ENCODE measurements at regions not wholly inside any gene's neighbourhood (a gene's known extent, or its start where the extent isn't known, plus 50 kb on each side); places are given as distances from the start of the nearest gene placed in this dataset.

GRCh38 chr18:43581936-43582519 lies 304.7 kb upstream of the SYT4 start:
- no peak for TF ChIP-seq CTCF (IDR thresholded peaks at IDR 0.05; ENCODE audit: insufficient read depth, low read length, poor library complexity, severe bottlenecking)
- DNase-seq (ENCODE audit: extremely low read depth, insufficient read length): no peak
- H3K4me3 ChIP-seq (replicated peaks; ENCODE audit: low read depth, low read length): no peak overlapping the region
- H3K27me3 ChIP-seq (replicated peaks; ENCODE audit: control insufficient read depth, insufficient read depth, low read length): no peaks in the 10 kb centered on the region
- H3K36me3 ChIP-seq (ENCODE audit: control insufficient read depth, insufficient read depth, low read length): no peaks in the 10 kb centered on the region

- no peak for DNase-seq (ENCODE audit: extremely low read depth, insufficient read length)
- TF ChIP-seq CTCF (IDR thresholded peaks at IDR 0.05; ENCODE audit: insufficient read depth, low read length, poor library complexity, severe bottlenecking): peak; percentile 61
- Histone ChIP-seq H3K4me3 (replicated peaks; ENCODE audit: low read depth, low read length) (no peak overlapping the region), H3K27me3 (replicated peaks; ENCODE audit: control insufficient read depth, insufficient read depth, low read length) (no peaks in the 10 kb centered on the region), H3K36me3 (ENCODE audit: control insufficient read depth, insufficient read depth, low read length) (no peaks in the 10 kb centered on the region)
These were observed 310.4 kb upstream of the SYT4 start for GRCh38 chr18:43587538-43588153.

- no peak for DNase-seq (ENCODE audit: extremely low read depth, insufficient read length)
- Histone ChIP-seq H3K36me3 (ENCODE audit: control insufficient read depth, insufficient read depth, low read length) (no peaks in the 10 kb centered on the region), H3K4me3 (replicated peaks; ENCODE audit: low read depth, low read length) (no peak overlapping the region), H3K27me3 (replicated peaks; ENCODE audit: control insufficient read depth, insufficient read depth, low read length) (no peaks in the 10 kb centered on the region)
- TF ChIP-seq CTCF (IDR thresholded peaks at IDR 0.05; ENCODE audit: insufficient read depth, low read length, poor library complexity, severe bottlenecking): no peak
These were observed 311.5 kb upstream of the SYT4 start for GRCh38 chr18:43588838-43589237.

- Histone ChIP-seq H3K4me3 (replicated peaks; ENCODE audit: low read depth, low read length) (no peak overlapping the region), H3K36me3 (ENCODE audit: control insufficient read depth, insufficient read depth, low read length) (no peaks in the 10 kb centered on the region), H3K27me3 (replicated peaks; ENCODE audit: control insufficient read depth, insufficient read depth, low read length) (no peaks in the 10 kb centered on the region)
- no peak for TF ChIP-seq CTCF (IDR thresholded peaks at IDR 0.05; ENCODE audit: insufficient read depth, low read length, poor library complexity, severe bottlenecking)
- DNase-seq (ENCODE audit: extremely low read depth, insufficient read length): no peak
These were observed 312.4 kb upstream of the SYT4 start for GRCh38 chr18:43589611-43590151.

DNA sequence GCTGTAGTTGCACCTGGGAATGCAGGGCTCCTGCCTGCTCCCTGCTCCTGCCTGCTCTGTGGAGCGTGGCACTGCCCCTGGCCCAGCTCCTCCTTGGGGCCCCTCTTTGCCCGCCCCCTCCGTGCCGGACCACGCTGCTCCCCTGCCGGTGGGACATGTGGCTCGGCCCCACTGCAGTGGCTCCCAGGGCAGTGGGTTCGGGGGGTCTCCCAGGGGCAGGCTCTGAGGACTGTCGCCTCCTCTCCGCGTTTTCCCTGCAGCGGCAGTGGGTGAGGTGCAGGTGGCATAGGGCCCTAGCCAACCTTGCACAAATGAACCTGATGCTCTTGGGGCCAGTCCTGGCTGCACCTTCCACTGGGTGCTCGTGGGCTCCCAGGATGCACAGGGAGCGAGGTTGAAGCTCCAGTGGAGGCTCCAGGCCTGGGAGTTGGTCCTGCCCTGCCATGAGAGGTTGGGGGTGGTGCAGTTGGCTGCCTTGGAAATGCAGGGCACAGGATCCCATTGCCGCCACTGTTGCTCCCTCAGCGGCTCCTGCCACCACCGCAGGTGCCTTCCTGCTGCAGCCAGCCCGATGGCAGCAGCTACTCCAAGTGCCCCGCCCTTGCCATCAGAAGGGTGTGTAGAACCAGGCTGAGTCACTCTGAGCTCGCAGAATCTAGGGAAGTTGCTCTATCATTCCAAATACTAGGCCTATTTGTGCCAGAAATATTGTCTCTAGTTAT lies 313.1 kb upstream of the SYT4 start:
- DNase-seq (ENCODE audit: extremely low read depth, insufficient read length): no peak
- TF ChIP-seq CTCF (IDR thresholded peaks at IDR 0.05; ENCODE audit: insufficient read depth, low read length, poor library complexity, severe bottlenecking): no peak
- no peaks in the 10 kb centered on the region for H3K27me3 ChIP-seq (replicated peaks; ENCODE audit: control insufficient read depth, insufficient read depth, low read length)
- no peaks in the 10 kb centered on the region for H3K36me3 ChIP-seq (ENCODE audit: control insufficient read depth, insufficient read depth, low read length)
- H3K4me3 ChIP-seq (replicated peaks; ENCODE audit: low read depth, low read length): no peak overlapping the region

Data from GM06990 (cell line).